NCI-H748 treated with DMSO at 0.1 percent for 48 hours (cell line): ENCODE measurements at regions not wholly inside any gene's neighbourhood (a gene's known extent, or its start where the extent isn't known, plus 50 kb on each side); places are given as distances from the start of the nearest gene placed in this dataset.
A peak's percentile ranks its signal among the peaks of the same experiment; 100 is the strongest.

Source experiments
- DNase-seq: peaks from one replicate; lab custom pipeline; 2025; lab: John Stamatoyannopoulos, UW

- DNase-seq, result no peak
These were observed 242.3 kb upstream of the GPRIN3 start for GRCh38 chr4:89549907-89550306.

- no peak for DNase-seq
These were observed 237.7 kb upstream of the GPRIN3 start for GRCh38 chr4:89545315-89545714.

- no peak for DNase-seq
These were observed 234.4 kb upstream of the GPRIN3 start for GRCh38 chr4:89541998-89542397.

- no peak for DNase-seq
These were observed 232.5 kb upstream of the GPRIN3 start for GRCh38 chr4:89539797-89540711.

- no peak for DNase-seq
These were observed 231.8 kb upstream of the GPRIN3 start for GRCh38 chr4:89539374-89539773.

- DNase-seq, result no peak
These were observed 231.3 kb upstream of the GPRIN3 start for GRCh38 chr4:89538886-89539285.

GRCh38 chr4:89538171-89538570 lies 230.6 kb upstream of the GPRIN3 start:
- DNase-seq, result no peak

GRCh38 chr4:89537281-89537680 lies 229.7 kb upstream of the GPRIN3 start:
- no peak for DNase-seq

GRCh38 chr4:89535251-89535650 lies 227.7 kb upstream of the GPRIN3 start:
- no peak for DNase-seq

GRCh38 chr4:89534356-89534755 lies 226.8 kb upstream of the GPRIN3 start:
- no peak for DNase-seq

GRCh38 chr4:89531932-89532640 lies 224.5 kb upstream of the GPRIN3 start:
- DNase-seq, result no peak

GRCh38 chr4:89528526-89529133 lies 221.0 kb upstream of the GPRIN3 start:
- DNase-seq, result no peak

- DNase-seq, result no peak
These were observed 214.2 kb upstream of the GPRIN3 start for GRCh38 chr4:89521826-89522225.

GRCh38 chr4:89519771-89520320 lies 212.2 kb upstream of the GPRIN3 start:
- no peak for DNase-seq

GRCh38 chr4:89518259-89518658 lies 210.7 kb upstream of the GPRIN3 start:
- DNase-seq, result no peak

- DNase-seq, result no peak
These were observed 207.2 kb upstream of the GPRIN3 start for GRCh38 chr4:89514811-89515210.

- peak; percentile 52 for DNase-seq
These were observed 204.2 kb upstream of the GPRIN3 start for GRCh38 chr4:89511776-89512175.

GRCh38 chr4:89509708-89510281 lies 202.2 kb upstream of the GPRIN3 start:
- no peak for DNase-seq

GRCh38 chr4:89506866-89507491 lies 199.4 kb upstream of the GPRIN3 start:
- no peak for DNase-seq

- DNase-seq, result no peak
These were observed 195.0 kb upstream of the GPRIN3 start for GRCh38 chr4:89502581-89502980.

- DNase-seq, result no peak
These were observed 190.1 kb upstream of the GPRIN3 start for GRCh38 chr4:89497517-89498308.
